ENCODE measurements at regions not wholly inside any gene's neighbourhood (a gene's known extent, or its start where the extent isn't known, plus 50 kb on each side); places are given as distances from the start of the nearest gene placed in this dataset.

- intact Hi-C loops (cut with micrococcal nuclease), result no loop called here
- Histone ChIP-seq H3K9me3 (ENCODE audit: control extremely low read depth in 1 of 3, control insufficient read depth in 2 of 3, insufficient read depth in 1 of 3, low read length in 2 of 3) (peaks cover 0 to 7% (median 0%) of the 10 kb centered on the region in 3 donors), H3K79me2 (ENCODE audit: control insufficient read depth, insufficient read depth, low read length) (no peaks in the 10 kb centered on the region), H3K4me1 (ENCODE audit: control insufficient read depth in 2 of 2, insufficient read depth in 2 of 2, low read length in 2 of 2) (no peaks in the 10 kb centered on the region), H3K27ac (ENCODE audit: low read length in 2 of 2) (no peak overlapping the region), H3K4me3 (ENCODE audit: control extremely low read depth in 1 of 5, extremely low read depth in 1 of 5, insufficient read depth in 1 of 5, low read depth in 2 of 5, low read length in 4 of 5) (no peak overlapping the region), H3K9ac (ENCODE audit: low read length) (no peak overlapping the region), H3K36me3 (replicated peaks in 1 of 2; ENCODE audit: control extremely low read depth in 1 of 2, control insufficient read depth in 1 of 2, extremely low read depth in 1 of 2, insufficient read depth in 2 of 2, low read length in 1 of 2) (no peaks in the 10 kb centered on the region), H3K4me2 (replicated peaks; ENCODE audit: low read depth, low read length, poor library complexity, severe bottlenecking) (no peak overlapping the region), H4K20me1 (ENCODE audit: control insufficient read depth, insufficient read depth, low read length, poor library complexity, severe bottlenecking) (no peaks in the 10 kb centered on the region), H2AFZ (ENCODE audit: insufficient read depth, low read depth, low read length, poor library complexity, severe bottlenecking) (no peak overlapping the region), H3K27me3 (replicated peaks in 1 of 4; ENCODE audit: control extremely low read depth in 1 of 4, control insufficient read depth in 3 of 4, insufficient read depth in 4 of 4, low read length in 3 of 4) (no peaks in the 10 kb centered on the region)
- no peak for DNase-seq
- no CpG with 5 or more reads among the region's 3 CpGs for WGBS (ENCODE audit: insufficient coverage)
- ATAC-seq (ENCODE audit: low read depth), result no peak
- Mint-ChIP-seq H3K9me3 (ENCODE audit: insufficient read depth) (peaks cover 11% of the 10 kb centered on the region), H3K27me3 (no peaks in the 10 kb centered on the region), H3K27ac (no peak overlapping the region), H3K4me1 (no peaks in the 10 kb centered on the region), H3K4me3 (no peak overlapping the region)
- ChIA-PET CTCF (no interaction called here), POLR2A (no interaction called here)
- no peak for TF ChIP-seq EZH2 (IDR thresholded peaks at IDR 0.05; ENCODE audit: borderline replicate concordance, insufficient read depth, low read depth, low read length, poor library complexity, severe bottlenecking)
- no peak for TF ChIP-seq CTCF (IDR thresholded peaks at IDR 0.05)
Measured at GRCh38 chr5:25993701-25994100, 1044.7 kb downstream of the CDH9 start.

GRCh38 chr5:25991639-25992038 is 1046.7 kb downstream of the CDH9 start:
- Histone ChIP-seq H3K4me3 (ENCODE audit: control extremely low read depth in 1 of 5, extremely low read depth in 1 of 5, insufficient read depth in 1 of 5, low read depth in 2 of 5, low read length in 4 of 5) (no peak overlapping the region), H3K4me1 (ENCODE audit: control insufficient read depth in 2 of 2, insufficient read depth in 2 of 2, low read length in 2 of 2) (no peaks in the 10 kb centered on the region), H3K9ac (ENCODE audit: low read length) (no peak overlapping the region), H3K79me2 (ENCODE audit: control insufficient read depth, insufficient read depth, low read length) (no peaks in the 10 kb centered on the region), H4K20me1 (ENCODE audit: control insufficient read depth, insufficient read depth, low read length, poor library complexity, severe bottlenecking) (no peaks in the 10 kb centered on the region), H3K9me3 (ENCODE audit: control extremely low read depth in 1 of 3, control insufficient read depth in 2 of 3, insufficient read depth in 1 of 3, low read length in 2 of 3) (peaks cover 0 to 7% (median 0%) of the 10 kb centered on the region in 3 donors), H3K27me3 (replicated peaks in 1 of 4; ENCODE audit: control extremely low read depth in 1 of 4, control insufficient read depth in 3 of 4, insufficient read depth in 4 of 4, low read length in 3 of 4) (no peaks in the 10 kb centered on the region), H2AFZ (ENCODE audit: insufficient read depth, low read depth, low read length, poor library complexity, severe bottlenecking) (no peak overlapping the region), H3K27ac (ENCODE audit: low read length in 2 of 2) (no peak overlapping the region), H3K4me2 (replicated peaks; ENCODE audit: low read depth, low read length, poor library complexity, severe bottlenecking) (no peak overlapping the region), H3K36me3 (replicated peaks in 1 of 2; ENCODE audit: control extremely low read depth in 1 of 2, control insufficient read depth in 1 of 2, extremely low read depth in 1 of 2, insufficient read depth in 2 of 2, low read length in 1 of 2) (no peaks in the 10 kb centered on the region)
- no peak overlapping the region for H3K4me3 Mint-ChIP-seq
- ATAC-seq (ENCODE audit: low read depth) (no peak), DNase-seq (no peak)
- CTCF ChIA-PET, result no interaction called here
- H3K27me3 Mint-ChIP-seq, result no peaks in the 10 kb centered on the region
- WGBS (ENCODE audit: insufficient coverage), result 97% methylated on average over 18 of the region's 18 CpGs
- intact Hi-C loops (cut with micrococcal nuclease), result no loop called here
- peaks cover 11% of the 10 kb centered on the region for H3K9me3 Mint-ChIP-seq (ENCODE audit: insufficient read depth)
- no peak overlapping the region for H3K27ac Mint-ChIP-seq
- no peaks in the 10 kb centered on the region for H3K4me1 Mint-ChIP-seq
- POLR2A ChIA-PET, result no interaction called here
- TF ChIP-seq EZH2 (IDR thresholded peaks at IDR 0.05; ENCODE audit: borderline replicate concordance, insufficient read depth, low read depth, low read length, poor library complexity, severe bottlenecking) (no peak), CTCF (IDR thresholded peaks at IDR 0.05) (no peak)

All from B cell (primary cell).